ENCODE measurements at regions not wholly inside any gene's neighbourhood (a gene's known extent, or its start where the extent isn't known, plus 50 kb on each side); places are given as distances from the start of the nearest gene placed in this dataset.
A peak's percentile ranks its signal among the peaks of the same experiment; 100 is the strongest.

DNA sequence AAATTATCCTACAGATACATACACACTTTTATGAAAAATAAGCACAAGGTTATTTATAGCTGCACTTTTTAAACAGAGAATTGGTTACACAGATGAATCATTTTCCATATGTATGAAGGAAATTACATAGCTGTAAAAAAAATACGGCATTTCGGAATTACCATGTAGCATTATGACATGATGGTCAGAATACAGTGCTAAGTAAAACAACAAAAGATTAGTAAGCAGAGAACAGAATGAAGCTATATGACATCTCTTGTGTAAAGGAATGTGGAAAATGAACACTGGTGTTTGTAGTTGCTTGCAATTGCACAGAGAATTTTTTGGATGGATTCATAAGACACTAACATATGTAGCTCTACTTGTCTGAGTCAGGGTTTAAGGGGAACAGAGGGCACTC, 1222.0 kb upstream of the PRKX start:
- no peak for DNase-seq (ENCODE audit: low read depth in 3 of 3, low spot score in 2 of 3)

- DNase-seq (ENCODE audit: low read depth in 3 of 3, low spot score in 2 of 3) = no peak
These were observed 1219.3 kb upstream of the PRKX start for GRCh38 chrX:4932790-4933189.

DNA sequence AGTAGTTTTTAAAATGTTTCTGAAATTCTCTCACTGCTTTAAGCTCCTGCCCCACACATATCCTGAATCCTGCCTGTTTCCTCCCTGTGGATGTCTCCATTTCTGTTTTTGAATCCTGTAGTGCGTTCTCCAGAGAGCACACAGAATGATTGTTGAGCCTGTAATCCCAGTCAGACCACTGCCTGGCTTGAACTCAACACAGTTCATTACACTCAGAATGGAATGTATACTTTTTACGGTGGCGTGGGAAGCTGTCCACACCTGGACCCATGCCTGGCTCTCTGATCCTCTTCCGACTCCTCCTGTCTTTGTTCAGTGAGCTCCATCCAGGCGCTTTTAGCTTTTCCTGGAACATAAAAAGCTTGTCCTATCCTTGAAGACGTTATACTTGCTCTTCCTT, 1217.0 kb upstream of the PRKX start:
- no peak for DNase-seq (ENCODE audit: low read depth in 3 of 3, low spot score in 2 of 3)

DNA sequence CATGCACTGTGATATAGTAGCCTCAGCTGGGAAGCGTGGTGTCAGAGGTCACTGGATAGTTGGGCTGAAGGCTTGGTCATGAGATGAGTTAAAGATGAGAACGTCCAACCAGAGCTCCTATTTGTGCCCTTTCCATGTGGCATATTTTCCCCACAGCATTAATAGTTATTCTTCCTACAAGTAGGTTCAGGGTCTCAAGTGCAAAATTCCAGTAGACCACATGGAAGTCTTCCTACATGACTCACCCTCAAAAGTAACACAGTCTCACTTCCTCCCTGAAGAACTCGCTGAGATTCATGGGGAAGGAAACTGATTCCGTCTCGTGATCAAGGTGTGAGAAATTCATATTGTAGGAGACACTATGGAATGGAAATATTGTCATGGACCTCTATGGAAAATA, 1212.5 kb upstream of the PRKX start:
- no peak for DNase-seq (ENCODE audit: low read depth in 3 of 3, low spot score in 2 of 3)

DNA sequence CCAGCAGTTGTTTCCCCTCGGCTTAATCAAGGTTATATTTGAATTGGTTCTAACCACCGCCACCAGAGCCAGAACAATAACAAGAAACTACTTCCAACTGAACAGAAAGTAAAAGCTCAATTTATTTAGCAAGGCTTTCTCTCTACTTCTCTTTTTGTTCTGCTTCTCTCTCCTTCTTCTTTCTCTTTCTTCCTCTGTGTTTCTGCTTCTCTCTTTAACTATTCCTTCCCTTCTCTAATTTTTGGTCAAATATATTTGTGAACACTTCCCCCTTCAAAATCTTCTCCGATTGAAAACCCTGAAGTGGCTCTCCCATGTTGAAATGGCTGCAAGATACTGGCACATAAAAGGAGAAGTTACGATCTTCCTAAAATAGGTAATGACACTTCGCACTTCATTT, 1195.9 kb upstream of the PRKX start:
- no peak for DNase-seq (ENCODE audit: low read depth in 3 of 3, low spot score in 2 of 3)

GRCh38 chrX:4905576-4905975, 1192.1 kb upstream of the PRKX start:
- DNase-seq (ENCODE audit: low read depth in 3 of 3, low spot score in 2 of 3) = no peak

- DNase-seq (ENCODE audit: low read depth in 3 of 3, low spot score in 2 of 3) = peak in 1 of 3 donors; percentile 1
These were observed 1167.8 kb upstream of the PRKX start for GRCh38 chrX:4881277-4881676.

GRCh38 chrX:4878640-4879039, 1165.2 kb upstream of the PRKX start:
- DNase-seq (ENCODE audit: low read depth in 3 of 3, low spot score in 2 of 3) = no peak

DNA sequence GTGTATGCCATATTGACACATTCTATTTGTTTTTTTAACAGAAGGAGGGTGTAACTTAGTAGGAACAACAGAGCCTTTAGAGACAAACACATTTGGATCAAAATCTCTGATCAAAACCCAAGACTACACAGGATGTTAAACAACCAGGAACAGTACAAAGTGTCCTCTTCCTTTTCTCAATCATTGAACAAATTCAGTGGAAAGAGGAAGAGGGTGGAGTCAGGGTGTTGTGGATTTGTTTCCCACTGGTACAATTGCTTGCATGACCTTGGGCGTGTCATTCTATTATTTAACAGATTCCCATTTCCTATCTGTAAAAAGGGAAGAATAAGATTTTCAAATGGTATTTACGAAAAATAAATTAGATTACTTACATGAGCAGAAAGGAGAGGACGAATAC, 1162.8 kb upstream of the PRKX start:
- DNase-seq (ENCODE audit: low read depth in 3 of 3, low spot score in 2 of 3) = no peak

GRCh38 chrX:4851534-4851933, 1138.1 kb upstream of the PRKX start:
- DNase-seq (ENCODE audit: low read depth in 3 of 3, low spot score in 2 of 3) = no peak

- DNase-seq (ENCODE audit: low read depth in 3 of 3, low spot score in 2 of 3) = no peak
These were observed 1136.9 kb upstream of the PRKX start for GRCh38 chrX:4850312-4850711.

- no peak for DNase-seq (ENCODE audit: low read depth in 3 of 3, low spot score in 2 of 3)
These were observed 1130.9 kb upstream of the PRKX start for GRCh38 chrX:4844376-4844775.

DNA sequence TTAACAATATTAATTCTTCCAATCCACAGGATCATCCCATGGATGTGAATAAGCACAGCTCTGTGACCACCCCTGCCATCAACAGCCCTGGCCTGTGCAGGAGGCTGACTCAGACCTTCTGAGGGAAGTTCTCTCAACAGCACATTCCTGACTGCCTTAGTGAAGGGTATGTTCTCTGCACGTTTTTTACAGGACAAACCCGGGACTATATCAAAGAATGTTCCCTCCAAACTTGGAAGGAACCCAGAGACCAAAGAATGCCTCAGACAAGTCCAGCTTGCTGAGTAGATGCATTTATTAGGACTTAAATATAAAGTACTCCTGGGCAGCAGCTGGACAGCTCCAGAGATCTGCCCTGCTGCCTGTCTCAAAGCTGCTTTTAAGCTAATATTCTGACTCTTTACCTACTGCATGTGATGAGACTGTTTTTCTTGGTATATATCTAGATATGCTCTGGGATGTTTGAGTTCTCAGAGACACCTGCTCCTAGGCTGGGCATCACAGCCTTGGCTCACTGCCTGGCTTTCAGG, 1127.8 kb upstream of the PRKX start:
- DNase-seq (ENCODE audit: low read depth in 3 of 3, low spot score in 2 of 3) = no peak

GRCh38 chrX:4831574-4831973, 1118.1 kb upstream of the PRKX start:
- no peak for DNase-seq (ENCODE audit: low read depth in 3 of 3, low spot score in 2 of 3)

- no peak for DNase-seq (ENCODE audit: low read depth in 3 of 3, low spot score in 2 of 3)
These were observed 1117.6 kb upstream of the PRKX start for GRCh38 chrX:4830880-4831557.

DNA sequence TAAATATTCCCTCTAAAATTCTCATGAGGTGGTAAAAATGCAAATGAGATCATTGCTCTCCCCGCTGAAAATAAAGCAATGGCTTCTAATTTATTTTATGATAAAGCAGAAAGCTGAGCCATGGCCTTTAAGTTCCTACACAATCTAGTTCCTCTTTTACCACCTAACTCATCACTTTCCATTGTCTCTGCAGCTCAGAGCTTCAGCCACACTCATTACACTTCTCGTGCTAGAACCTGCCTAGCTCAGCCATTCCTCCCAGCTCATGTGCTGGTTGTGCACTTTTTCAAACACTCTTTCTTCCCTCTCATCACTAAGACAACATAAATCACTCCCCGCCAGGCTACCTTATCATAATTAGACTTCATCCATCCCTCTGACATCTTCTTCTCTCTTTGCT, 1112.1 kb upstream of the PRKX start:
- no peak for DNase-seq (ENCODE audit: low read depth in 3 of 3, low spot score in 2 of 3)

- no peak for DNase-seq (ENCODE audit: low read depth in 3 of 3, low spot score in 2 of 3)
These were observed 1096.1 kb upstream of the PRKX start for GRCh38 chrX:4809571-4809970.

DNA sequence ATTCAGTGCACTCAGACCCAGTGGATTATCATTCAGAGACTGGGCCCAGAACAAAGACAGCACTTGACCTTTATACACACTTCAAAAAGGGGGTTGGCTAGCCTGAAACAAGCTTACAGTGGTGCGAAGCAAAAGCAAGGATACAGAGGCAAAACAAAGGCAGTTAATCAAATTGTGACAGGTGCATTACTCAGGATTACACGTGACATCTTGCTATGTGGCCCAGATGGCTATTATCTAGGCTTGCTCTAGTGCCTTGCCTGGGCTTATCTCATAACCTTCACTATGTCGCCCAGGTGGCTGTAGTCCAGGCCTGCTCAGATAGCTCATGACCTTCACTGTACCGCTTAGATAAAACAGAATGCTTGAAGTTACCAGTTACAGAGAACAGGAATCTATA, 1092.1 kb upstream of the PRKX start:
- no peak for DNase-seq (ENCODE audit: low read depth in 3 of 3, low spot score in 2 of 3)

- no peak for DNase-seq (ENCODE audit: low read depth in 3 of 3, low spot score in 2 of 3)
These were observed 1087.3 kb upstream of the PRKX start for GRCh38 chrX:4800756-4801155.

DNA sequence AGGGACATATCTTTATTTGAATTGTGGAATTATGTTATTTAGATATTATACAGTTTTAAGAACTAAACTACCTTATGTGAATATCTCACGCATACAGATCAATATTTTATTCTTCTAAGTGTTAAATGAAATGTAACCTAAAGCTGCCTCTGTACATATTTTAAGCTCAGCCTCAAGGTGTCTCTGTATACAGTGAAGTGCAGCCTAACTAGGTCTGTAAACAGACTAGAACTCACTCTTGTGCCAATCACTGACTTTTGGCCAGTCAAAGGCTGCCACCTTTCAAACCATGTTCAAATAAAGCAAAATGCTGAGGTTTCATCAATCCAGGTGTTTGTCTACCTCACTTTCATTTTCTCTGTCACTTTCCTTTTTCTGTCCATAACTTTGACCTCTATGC, 1074.5 kb upstream of the PRKX start:
- DNase-seq (ENCODE audit: low read depth in 3 of 3, low spot score in 2 of 3) = no peak

DNA sequence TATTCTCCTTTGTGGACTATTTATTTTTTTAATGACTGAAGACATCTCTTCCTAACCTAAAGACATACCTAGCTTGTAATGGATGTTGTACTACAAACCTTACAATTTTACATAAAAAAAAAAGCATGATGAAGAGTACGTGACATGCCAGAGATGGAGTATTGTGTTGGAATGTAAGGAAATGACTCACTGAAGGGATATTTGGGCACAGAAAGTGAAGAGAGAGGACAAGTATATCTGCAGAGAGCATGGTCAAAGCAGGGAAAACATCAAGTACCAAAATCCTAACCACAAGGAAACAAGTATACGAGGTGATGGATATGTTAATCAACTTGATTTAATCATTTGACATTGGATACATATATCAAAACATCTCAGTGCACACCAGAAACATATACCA, 1051.4 kb upstream of the PRKX start:
- no peak for DNase-seq (ENCODE audit: low read depth in 3 of 3, low spot score in 2 of 3)

- no peak for DNase-seq (ENCODE audit: low read depth in 3 of 3, low spot score in 2 of 3)
These were observed 1048.7 kb upstream of the PRKX start for GRCh38 chrX:4762196-4762595.

All from right renal cortex interstitium (tissue), 3 donors.